Upper lobe of right lung (tissue), 1 donor: ENCODE measurements at regions not wholly inside any gene's neighbourhood (a gene's known extent, or its start where the extent isn't known, plus 50 kb on each side); places are given as distances from the start of the nearest gene placed in this dataset.

Experiments used
- ATAC-seq: fragments of 200-7000 bp; cut with Tn5 transposase; one replicate; pipeline ENCODE4 v1.9.1; 2020; ENCODE audit warnings: mild to moderate bottlenecking, moderate library complexity
- DNase-seq: peaks from one replicate; pipeline ENCODE4 v3.0.0-alpha.2; 2020
- H3K27ac ChIP-seq: fragments of 200-600 bp; one replicate; pipeline ENCODE4 v1.8.0; 2022
- H3K27me3 ChIP-seq: fragments of 200-600 bp; one replicate; pipeline ENCODE4 v1.8.0; 2022; ENCODE audit warnings: mild to moderate bottlenecking
- H3K36me3 ChIP-seq: fragments of 200-600 bp; one replicate; pipeline ENCODE4 v1.8.0; 2022
- H3K4me1 ChIP-seq: fragments of 200-600 bp; one replicate; pipeline ENCODE4 v1.8.0; 2022
- H3K4me3 ChIP-seq: fragments of 200-600 bp; one replicate; pipeline ENCODE4 v1.8.0; 2022; ENCODE audit warnings: mild to moderate bottlenecking
- H3K9me3 ChIP-seq: fragments of 200-600 bp; one replicate; pipeline ENCODE4 v1.8.0; 2022
- intact Hi-C: fragments of 100-400 bp; cut with DNase I; formaldehyde crosslinking; loops from one replicate; pipeline ENCODE4 v1.11.0; 2022
- TF ChIP-seq, protein P1 (sequence below): fragments of 200-600 bp; IDR thresholded peaks from one replicate; pipeline ENCODE4 v1.8.0; 2022; ENCODE audit warnings: antibody characterized with exemption
- donor health status: DM: no; HTN: yes; CAD: no; lungs with severe emphysema.

GRCh38 chr14:39733741-39734140 lies 301.5 kb upstream of the FBXO33 start:
- Histone ChIP-seq H3K36me3 (no peaks in the 10 kb centered on the region), H3K27me3 (no peaks in the 10 kb centered on the region), H3K27ac (no peak overlapping the region), H3K4me1 (no peaks in the 10 kb centered on the region), H3K4me3 (no peak overlapping the region), H3K9me3 (no peaks in the 10 kb centered on the region)
- DNase-seq (no peak), ATAC-seq (no peak)
- TF ChIP-seq, protein P1, sequence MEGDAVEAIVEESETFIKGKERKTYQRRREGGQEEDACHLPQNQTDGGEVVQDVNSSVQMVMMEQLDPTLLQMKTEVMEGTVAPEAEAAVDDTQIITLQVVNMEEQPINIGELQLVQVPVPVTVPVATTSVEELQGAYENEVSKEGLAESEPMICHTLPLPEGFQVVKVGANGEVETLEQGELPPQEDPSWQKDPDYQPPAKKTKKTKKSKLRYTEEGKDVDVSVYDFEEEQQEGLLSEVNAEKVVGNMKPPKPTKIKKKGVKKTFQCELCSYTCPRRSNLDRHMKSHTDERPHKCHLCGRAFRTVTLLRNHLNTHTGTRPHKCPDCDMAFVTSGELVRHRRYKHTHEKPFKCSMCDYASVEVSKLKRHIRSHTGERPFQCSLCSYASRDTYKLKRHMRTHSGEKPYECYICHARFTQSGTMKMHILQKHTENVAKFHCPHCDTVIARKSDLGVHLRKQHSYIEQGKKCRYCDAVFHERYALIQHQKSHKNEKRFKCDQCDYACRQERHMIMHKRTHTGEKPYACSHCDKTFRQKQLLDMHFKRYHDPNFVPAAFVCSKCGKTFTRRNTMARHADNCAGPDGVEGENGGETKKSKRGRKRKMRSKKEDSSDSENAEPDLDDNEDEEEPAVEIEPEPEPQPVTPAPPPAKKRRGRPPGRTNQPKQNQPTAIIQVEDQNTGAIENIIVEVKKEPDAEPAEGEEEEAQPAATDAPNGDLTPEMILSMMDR, result no peak
- intact Hi-C loops, result no loop called here

GRCh38 chr14:39731912-39732311 lies 299.7 kb upstream of the FBXO33 start:
- intact Hi-C loops, result no loop called here
- TF ChIP-seq, protein P1, result no peak
- Histone ChIP-seq H3K27me3 (no peaks in the 10 kb centered on the region), H3K36me3 (no peaks in the 10 kb centered on the region), H3K27ac (no peak overlapping the region), H3K9me3 (no peaks in the 10 kb centered on the region), H3K4me1 (no peaks in the 10 kb centered on the region), H3K4me3 (no peak overlapping the region)
- DNase-seq (no peak), ATAC-seq (no peak)

- no peaks in the 10 kb centered on the region for H3K4me1 ChIP-seq
- TF ChIP-seq, protein P1, result no peak
- intact Hi-C loops, result no loop called here
- H3K27ac ChIP-seq, result no peak overlapping the region
- ATAC-seq, result no peak
- DNase-seq, result no peak
- H3K4me3 ChIP-seq, result no peak overlapping the region
- H3K9me3 ChIP-seq, result no peaks in the 10 kb centered on the region
- H3K27me3 ChIP-seq, result no peaks in the 10 kb centered on the region
- H3K36me3 ChIP-seq, result no peaks in the 10 kb centered on the region
These were observed 294.3 kb upstream of the FBXO33 start for GRCh38 chr14:39726563-39726962.

DNA sequence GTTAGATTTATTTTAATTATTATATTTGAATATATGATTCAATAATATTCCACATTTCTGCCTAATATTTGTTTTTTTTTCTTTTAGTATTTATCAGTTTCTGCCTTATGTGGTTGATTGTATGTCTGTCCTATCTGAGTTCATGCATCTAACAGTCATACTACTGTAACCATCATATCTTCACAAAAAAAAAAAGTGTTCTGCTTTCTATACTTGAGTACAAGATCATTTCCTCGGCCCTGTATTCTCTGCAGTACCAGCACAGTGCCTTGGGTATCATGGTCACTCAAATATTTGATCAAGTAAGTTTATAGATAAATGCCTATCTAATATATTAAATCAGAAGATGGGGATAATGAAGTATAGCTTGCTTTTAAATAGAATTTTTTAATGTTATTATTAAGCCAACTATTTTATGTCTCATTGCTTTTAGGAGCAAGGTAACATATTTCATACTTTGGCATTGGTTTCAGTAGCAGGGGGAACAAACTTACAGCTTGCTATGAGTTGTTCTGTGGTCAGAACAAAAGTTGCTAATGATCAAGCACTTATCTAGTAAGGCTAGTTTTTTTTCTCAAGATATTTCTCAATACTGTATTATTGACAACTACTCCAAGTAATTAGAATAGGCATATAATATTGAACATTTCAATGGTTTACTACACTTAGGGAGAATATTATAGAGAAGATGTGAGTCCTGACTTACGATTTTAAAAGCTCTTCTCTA lies 290.5 kb upstream of the FBXO33 start:
- Histone ChIP-seq H3K27me3 (no peaks in the 10 kb centered on the region), H3K36me3 (no peaks in the 10 kb centered on the region), H3K4me3 (no peak overlapping the region), H3K9me3 (no peaks in the 10 kb centered on the region), H3K27ac (no peak overlapping the region), H3K4me1 (no peaks in the 10 kb centered on the region)
- intact Hi-C loops, result no loop called here
- TF ChIP-seq, protein P1, result no peak
- no peak for ATAC-seq
- no peak for DNase-seq

DNA sequence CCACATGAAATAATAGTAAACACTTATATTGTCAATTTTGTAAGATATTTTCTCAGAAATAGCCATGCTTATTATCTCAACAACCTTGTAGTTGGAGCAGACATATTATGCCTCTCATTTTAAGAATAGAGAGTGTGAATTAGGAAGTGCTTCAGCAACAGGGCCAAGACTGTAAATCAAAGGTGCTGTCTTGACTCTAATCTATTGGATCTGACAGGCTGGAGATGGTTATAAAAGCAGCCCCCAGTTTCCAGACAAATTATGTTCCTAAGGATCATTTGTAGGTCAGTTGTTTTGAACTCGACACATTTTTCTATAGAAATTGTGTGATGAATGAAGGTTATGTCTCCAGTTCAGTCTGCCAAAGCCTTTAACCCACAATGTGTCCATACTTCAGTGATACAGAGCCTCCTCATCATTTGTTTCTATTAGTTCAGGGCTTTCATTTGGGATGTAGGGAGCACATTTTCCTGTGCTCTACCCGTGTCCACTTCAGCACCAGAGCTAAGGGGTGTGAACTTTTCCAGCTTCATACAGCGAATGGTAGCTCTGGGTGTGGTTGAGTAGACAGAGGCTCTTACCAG lies 284.8 kb upstream of the FBXO33 start:
- Histone ChIP-seq H3K27me3 (no peaks in the 10 kb centered on the region), H3K27ac (no peak overlapping the region), H3K4me1 (no peaks in the 10 kb centered on the region), H3K36me3 (no peaks in the 10 kb centered on the region), H3K9me3 (no peaks in the 10 kb centered on the region), H3K4me3 (no peak overlapping the region)
- TF ChIP-seq, protein P1, result no peak
- no peak for DNase-seq
- intact Hi-C loops, result no loop called here
- no peak for ATAC-seq
